Smooth muscle cell (in vitro differentiated cells): ENCODE measurements at regions not wholly inside any gene's neighbourhood (a gene's known extent, or its start where the extent isn't known, plus 50 kb on each side); places are given as distances from the start of the nearest gene placed in this dataset.

Experiments used
- DNase-seq: peaks from one replicate; lab custom pipeline; 2025; ENCODE audit not compliant: unreplicated experiment; lab: John Stamatoyannopoulos, UW
- H2AFZ ChIP-seq: fragments of 200-600 bp; sonication (generic); 2 replicates; pipeline ENCODE4 v1.6.0; 2016; ENCODE audit warnings: antibody characterized with exemption, low read depth, mild to moderate bottlenecking
- H3F3A ChIP-seq: fragments of 200-600 bp; sonication (generic); 2 replicates; pipeline ENCODE4 v1.6.0; 2017; ENCODE audit warnings: antibody characterized with exemption, low read depth
- H3K27ac ChIP-seq: fragments of 200-600 bp; sonication (generic); 2 replicates; pipeline ENCODE4 v1.5.1; 2016; ENCODE audit warnings: low read depth, mild to moderate bottlenecking
- H3K27me3 ChIP-seq: fragments of 200-600 bp; sonication (generic); 2 replicates; pipeline ENCODE4 v1.6.1; 2016; ENCODE audit warnings: low read depth, mild to moderate bottlenecking
- H3K36me3 ChIP-seq: fragments of 200-600 bp; sonication (generic); 2 replicates; pipeline ENCODE4 v1.5.1; 2016; ENCODE audit warnings: low read depth
- H3K4me1 ChIP-seq: fragments of 200-600 bp; sonication (generic); 2 replicates; pipeline ENCODE4 v1.5.1; 2016; ENCODE audit warnings: low read depth
- H3K4me2 ChIP-seq: fragments of 200-600 bp; sonication (generic); 2 replicates; pipeline ENCODE4 v1.6.0; 2016; ENCODE audit warnings: mild to moderate bottlenecking
- H3K4me3 ChIP-seq: fragments of 200-600 bp; sonication (generic); 2 replicates; pipeline ENCODE4 v1.5.1; 2016; ENCODE audit warnings: mild to moderate bottlenecking
- H3K79me2 ChIP-seq: fragments of 200-600 bp; sonication (generic); 2 replicates; pipeline ENCODE4 v1.6.0; 2016; ENCODE audit warnings: low read depth, mild to moderate bottlenecking
- H3K9ac ChIP-seq: fragments of 200-600 bp; sonication (generic); 2 replicates; pipeline ENCODE4 v1.6.0; 2016; ENCODE audit warnings: low read depth
- H3K9me3 ChIP-seq: fragments of 200-600 bp; sonication (generic); replicated peaks from 2 replicates; pipeline ENCODE4 v1.5.1; 2016; ENCODE audit warnings: low read depth
- H4K20me1 ChIP-seq: fragments of 200-600 bp; sonication (generic); 2 replicates; pipeline ENCODE4 v1.6.0; 2016; ENCODE audit warnings: low read depth
- CTCF ChIP-seq: fragments of 200-600 bp; sonication (generic); IDR thresholded peaks from 2 replicates; pipeline ENCODE4 v1.5.1; 2017; ENCODE audit warnings: borderline replicate concordance, mild to moderate bottlenecking, antibody characterized with exemption; ENCODE audit not compliant: insufficient read depth, poor library complexity, severe bottlenecking
- WGBS: methylation state at CpG from one replicate; pipeline ENCODE4 v1.1.7; 2016; ENCODE audit warnings: low lambda C conversion rate; 5-methylcytosine and 5-hydroxymethylcytosine counted together

- Histone ChIP-seq H3K4me1 (no peaks in the 10 kb centered on the region), H3K27ac (no peak overlapping the region), H3F3A (no peaks in the 10 kb centered on the region), H3K9ac (no peak overlapping the region), H3K4me3 (no peak overlapping the region), H3K79me2 (no peaks in the 10 kb centered on the region), H4K20me1 (no peaks in the 10 kb centered on the region), H3K36me3 (no peaks in the 10 kb centered on the region), H3K9me3 (no peaks in the 10 kb centered on the region), H3K4me2 (no peak overlapping the region), H3K27me3 (no peaks in the 10 kb centered on the region), H2AFZ (no peak overlapping the region)
- no peak for TF ChIP-seq CTCF
- WGBS, result 92% methylated on average over 2 of the region's 2 CpGs
- no peak for DNase-seq
These were observed 474.9 kb upstream of the TCF4 start for GRCh38 chr18:56062931-56063330.

GRCh38 chr18:56060967-56061541 lies 473.1 kb upstream of the TCF4 start:
- Histone ChIP-seq H3F3A (no peaks in the 10 kb centered on the region), H3K4me3 (no peak overlapping the region), H3K27me3 (no peaks in the 10 kb centered on the region), H3K9me3 (no peaks in the 10 kb centered on the region), H4K20me1 (no peaks in the 10 kb centered on the region), H3K4me1 (no peaks in the 10 kb centered on the region), H3K4me2 (no peak overlapping the region), H3K36me3 (no peaks in the 10 kb centered on the region), H3K79me2 (no peaks in the 10 kb centered on the region), H2AFZ (no peak overlapping the region), H3K9ac (no peak overlapping the region), H3K27ac (no peak overlapping the region)
- WGBS, result 85% methylated on average over 2 of the region's 2 CpGs
- TF ChIP-seq CTCF, result no peak
- no peak for DNase-seq

GRCh38 chr18:56052202-56052601 lies 464.2 kb upstream of the TCF4 start:
- no peak for DNase-seq
- TF ChIP-seq CTCF, result no peak
- 95% methylated on average over 1 of the region's 1 CpG for WGBS

GRCh38 chr18:56044239-56044638 lies 456.2 kb upstream of the TCF4 start:
- Histone ChIP-seq H3K36me3 (no peaks in the 10 kb centered on the region), H4K20me1 (no peaks in the 10 kb centered on the region), H3K9me3 (peaks cover 9% of the 10 kb centered on the region), H3K9ac (no peak overlapping the region), H3K4me2 (no peak overlapping the region), H3K27ac (no peak overlapping the region), H3K4me1 (no peaks in the 10 kb centered on the region), H3K79me2 (no peaks in the 10 kb centered on the region), H3F3A (no peaks in the 10 kb centered on the region), H3K4me3 (no peak overlapping the region), H2AFZ (no peak overlapping the region), H3K27me3 (no peaks in the 10 kb centered on the region)
- TF ChIP-seq CTCF, result no peak
- DNase-seq, result no peak
- WGBS, result 73% methylated on average over 1 of the region's 1 CpG

More at GRCh38 chr18:56052202-56052601, 464.2 kb upstream of the TCF4 start:
- H3K9me3 ChIP-seq, result peaks cover 9% of the 10 kb centered on the region
- H3F3A ChIP-seq, result no peaks in the 10 kb centered on the region
- no peak overlapping the region for H3K4me3 ChIP-seq
- no peak overlapping the region for H2AFZ ChIP-seq
- no peak overlapping the region for H3K27ac ChIP-seq
- no peaks in the 10 kb centered on the region for H3K79me2 ChIP-seq
- no peak overlapping the region for H3K9ac ChIP-seq
- no peak overlapping the region for H3K4me2 ChIP-seq
- H3K36me3 ChIP-seq, result no peaks in the 10 kb centered on the region
- no peaks in the 10 kb centered on the region for H3K4me1 ChIP-seq
- no peaks in the 10 kb centered on the region for H4K20me1 ChIP-seq
- no peaks in the 10 kb centered on the region for H3K27me3 ChIP-seq
